Colonic mucosa (tissue), 4 donors: ENCODE measurements at regions not wholly inside any gene's neighbourhood (a gene's known extent, or its start where the extent isn't known, plus 50 kb on each side); places are given as distances from the start of the nearest gene placed in this dataset.

ENCODE experiments used
- DNase-seq: peaks from one replicate; pipeline ENCODE4 v3.0.0-alpha.2; 2020
- H3K27ac ChIP-seq: fragments of 200-600 bp; one replicate; pipeline ENCODE4 v1.8.0; 2021
- H3K27me3 ChIP-seq: fragments of 200-600 bp; one replicate; pipeline ENCODE4 v1.8.0; 2021
- H3K36me3 ChIP-seq: fragments of 200-600 bp; one replicate; pipeline ENCODE4 v1.8.0; 2021
- H3K4me1 ChIP-seq: fragments of 200-600 bp; one replicate; pipeline ENCODE4 v1.8.0; 2021; ENCODE audit warnings: mild to moderate bottlenecking
- H3K4me3 ChIP-seq: fragments of 200-600 bp; one replicate; pipeline ENCODE4 v1.8.0; 2021
- H3K9ac ChIP-seq, 2 donors: one replicate each; pipeline ENCODE4 v1.7.0; 2013; ENCODE audit warnings: control low read depth in 2 of 2, low read depth in 2 of 2, low read length in 2 of 2
- H3K9me3 ChIP-seq: fragments of 200-600 bp; one replicate; pipeline ENCODE4 v1.8.0; 2021
- intact Hi-C: fragments of 100-400 bp; cut with DNase I; formaldehyde crosslinking; loops from one replicate; pipeline ENCODE4 v1.14.1; 2022
- TF ChIP-seq, protein P1 (sequence below): fragments of 200-600 bp; IDR thresholded peaks from one replicate; pipeline ENCODE4 v1.8.0; 2022; ENCODE audit warnings: antibody characterized with exemption, mild to moderate bottlenecking
- donor health status: healthy.
- donor health status: DM: no; HTN: no; CAD: no.
- donor health status: DM: no; HTN: no; CAD: no.

DNA sequence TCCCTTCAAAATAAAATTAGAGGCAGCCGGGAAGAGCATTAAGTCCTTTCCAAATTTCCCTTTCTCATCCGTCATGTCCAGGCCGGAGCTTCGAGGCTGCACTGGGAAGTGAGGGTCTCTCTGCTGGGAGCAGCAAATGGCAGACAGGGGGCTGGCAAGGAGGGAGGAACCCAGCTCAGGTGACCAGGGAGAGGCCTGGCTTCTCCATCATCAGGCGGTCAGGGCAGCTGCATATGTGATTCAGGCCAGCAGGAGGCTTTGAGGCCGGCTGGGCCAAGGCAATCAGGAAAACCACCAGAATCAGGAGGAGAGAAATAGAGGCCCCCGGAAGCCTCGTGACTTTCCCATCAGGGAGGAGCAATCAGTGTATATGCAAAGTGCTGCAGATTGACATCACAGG lies 85.0 kb upstream of the RPL38 start:
- Histone ChIP-seq H3K27ac (no peak overlapping the region), H3K9ac (no peak overlapping the region), H3K4me1 (no peaks in the 10 kb centered on the region), H3K27me3 (no peaks in the 10 kb centered on the region), H3K36me3 (no peaks in the 10 kb centered on the region), H3K9me3 (no peaks in the 10 kb centered on the region), H3K4me3 (no peak overlapping the region)
- TF ChIP-seq, protein P1, sequence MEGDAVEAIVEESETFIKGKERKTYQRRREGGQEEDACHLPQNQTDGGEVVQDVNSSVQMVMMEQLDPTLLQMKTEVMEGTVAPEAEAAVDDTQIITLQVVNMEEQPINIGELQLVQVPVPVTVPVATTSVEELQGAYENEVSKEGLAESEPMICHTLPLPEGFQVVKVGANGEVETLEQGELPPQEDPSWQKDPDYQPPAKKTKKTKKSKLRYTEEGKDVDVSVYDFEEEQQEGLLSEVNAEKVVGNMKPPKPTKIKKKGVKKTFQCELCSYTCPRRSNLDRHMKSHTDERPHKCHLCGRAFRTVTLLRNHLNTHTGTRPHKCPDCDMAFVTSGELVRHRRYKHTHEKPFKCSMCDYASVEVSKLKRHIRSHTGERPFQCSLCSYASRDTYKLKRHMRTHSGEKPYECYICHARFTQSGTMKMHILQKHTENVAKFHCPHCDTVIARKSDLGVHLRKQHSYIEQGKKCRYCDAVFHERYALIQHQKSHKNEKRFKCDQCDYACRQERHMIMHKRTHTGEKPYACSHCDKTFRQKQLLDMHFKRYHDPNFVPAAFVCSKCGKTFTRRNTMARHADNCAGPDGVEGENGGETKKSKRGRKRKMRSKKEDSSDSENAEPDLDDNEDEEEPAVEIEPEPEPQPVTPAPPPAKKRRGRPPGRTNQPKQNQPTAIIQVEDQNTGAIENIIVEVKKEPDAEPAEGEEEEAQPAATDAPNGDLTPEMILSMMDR, result no peak
- intact Hi-C loops, result no loop called here
- no peak for DNase-seq

GRCh38 chr17:74119049-74119580 lies 84.4 kb upstream of the RPL38 start:
- TF ChIP-seq, protein P1, result no peak
- H3K36me3 ChIP-seq, result no peaks in the 10 kb centered on the region
- no peak overlapping the region for H3K4me3 ChIP-seq
- no peaks in the 10 kb centered on the region for H3K9me3 ChIP-seq
- no peak overlapping the region for H3K9ac ChIP-seq
- no peaks in the 10 kb centered on the region for H3K27me3 ChIP-seq
- intact Hi-C loops, result no loop called here
- DNase-seq, result no peak
- no peaks in the 10 kb centered on the region for H3K4me1 ChIP-seq
- H3K27ac ChIP-seq, result no peak overlapping the region

DNA sequence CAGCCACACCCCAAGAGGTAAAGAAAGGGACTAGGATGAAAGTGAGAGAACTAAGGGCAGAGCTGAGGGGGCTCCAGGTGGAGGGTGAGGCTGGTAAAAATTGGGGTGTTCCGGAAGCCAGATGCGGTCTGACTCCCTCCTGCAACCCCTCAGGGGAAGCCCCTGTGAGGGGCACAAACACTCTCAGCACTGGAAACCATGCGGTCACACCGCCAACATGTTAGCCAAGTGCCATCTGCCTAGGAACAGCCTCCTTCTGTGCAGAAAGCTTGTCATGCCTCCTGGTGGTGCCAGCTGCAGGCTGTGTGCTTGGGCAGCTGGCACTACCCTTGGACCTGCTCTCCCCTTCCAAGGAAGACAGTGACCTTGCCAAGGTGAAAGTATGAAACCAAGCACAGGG lies 83.5 kb upstream of the RPL38 start:
- DNase-seq, result no peak
- Histone ChIP-seq H3K27me3 (no peaks in the 10 kb centered on the region), H3K4me1 (no peaks in the 10 kb centered on the region), H3K9me3 (no peaks in the 10 kb centered on the region), H3K9ac (no peak overlapping the region), H3K36me3 (no peaks in the 10 kb centered on the region), H3K27ac (no peak overlapping the region), H3K4me3 (no peak overlapping the region)
- TF ChIP-seq, protein P1, result no peak
- intact Hi-C loops, result no loop called here

- Histone ChIP-seq H3K9ac (no peak overlapping the region), H3K4me1 (no peaks in the 10 kb centered on the region), H3K27ac (no peak overlapping the region), H3K36me3 (no peaks in the 10 kb centered on the region), H3K4me3 (no peak overlapping the region), H3K27me3 (no peaks in the 10 kb centered on the region), H3K9me3 (no peaks in the 10 kb centered on the region)
- no peak for DNase-seq
- intact Hi-C loops, result no loop called here
- TF ChIP-seq, protein P1, result no peak
These were observed 80.1 kb upstream of the RPL38 start for GRCh38 chr17:74123350-74123749.

- TF ChIP-seq, protein P1, result no peak
- no peak overlapping the region for H3K27ac ChIP-seq
- H3K4me3 ChIP-seq, result no peak overlapping the region
- DNase-seq, result no peak
- no peaks in the 10 kb centered on the region for H3K4me1 ChIP-seq
- H3K9ac ChIP-seq, result no peak overlapping the region
- intact Hi-C loops, result no loop called here
- H3K9me3 ChIP-seq, result no peaks in the 10 kb centered on the region
- H3K36me3 ChIP-seq, result no peaks in the 10 kb centered on the region
- H3K27me3 ChIP-seq, result no peaks in the 10 kb centered on the region
These were observed 79.5 kb upstream of the RPL38 start for GRCh38 chr17:74123866-74124444.
